CD4-positive, alpha-beta T cell treated with Interleukin-4 for 1 hour (primary cell): ENCODE measurements at regions not wholly inside any gene's neighbourhood (a gene's known extent, or its start where the extent isn't known, plus 50 kb on each side); places are given as distances from the start of the nearest gene placed in this dataset.
"Not testable (repeated sequence)": the region's sequence is repeated elsewhere in the genome, so short reads cannot be mapped to it uniquely, and the experiment has no call there.

Experiments used
- DNase-seq, 2 donors: peaks; one replicate each; pipeline ENCODE4 v3.0.0-alpha.2; 2020 to 2022

DNA sequence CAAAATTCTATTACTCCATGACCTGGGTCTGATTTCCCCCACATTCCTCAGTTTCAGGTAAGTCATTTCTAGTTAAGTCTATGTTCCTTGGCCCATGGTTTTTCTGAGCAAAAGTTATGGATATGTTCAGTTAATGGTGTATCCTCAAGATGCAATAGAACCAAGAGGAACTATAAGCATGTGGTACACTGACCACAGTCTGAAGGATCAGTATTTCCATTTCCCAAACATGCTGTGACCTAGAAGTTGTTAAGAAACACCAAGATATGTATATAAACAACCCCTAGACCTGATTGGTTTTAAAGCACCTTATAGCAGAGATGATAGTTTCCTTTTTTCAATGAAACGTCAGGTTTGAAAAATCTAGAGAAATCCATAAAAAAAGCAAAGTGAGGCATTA is 94.2 kb upstream of the ABCB5 start:
- no peak for DNase-seq

DNA sequence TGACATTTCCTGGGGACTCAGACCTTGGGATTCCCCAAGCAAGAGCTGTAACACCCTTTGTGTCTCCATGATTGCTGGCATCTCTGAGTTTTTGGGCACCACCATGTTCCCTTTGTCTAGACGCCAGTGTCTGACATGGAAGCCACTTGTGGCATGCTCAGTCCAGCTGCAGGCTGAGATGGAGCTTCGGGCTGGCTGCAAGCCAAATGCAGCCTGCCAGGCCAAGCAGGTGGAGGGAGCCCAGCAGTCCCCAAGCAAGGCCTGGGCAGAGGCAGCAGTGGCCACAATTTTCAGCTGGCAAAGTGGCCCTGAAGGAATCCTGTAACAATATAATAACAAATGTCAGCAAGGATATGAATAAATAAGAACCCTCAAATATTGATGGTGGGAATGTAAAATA is 86.2 kb upstream of the ABCB5 start:
- no peak for DNase-seq

DNA sequence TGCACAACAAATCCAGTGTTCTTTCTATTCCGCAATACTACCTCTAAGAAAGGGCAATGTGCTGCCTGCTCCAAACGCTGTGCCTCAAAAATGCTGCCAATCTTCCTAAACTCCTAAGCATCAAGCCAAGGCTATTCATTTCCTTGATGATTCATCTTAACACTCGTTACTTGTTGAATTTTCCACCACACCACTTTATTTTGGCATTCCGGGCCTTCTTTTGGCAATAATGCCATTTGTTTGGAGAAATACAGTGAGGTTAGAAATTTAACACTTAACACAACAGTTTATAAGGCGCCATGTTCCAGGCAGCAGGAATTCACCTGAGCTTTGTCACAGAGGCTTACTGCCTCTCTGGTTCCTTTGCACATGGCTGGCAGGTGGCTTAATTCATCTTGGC is 82.6 kb upstream of the ABCB5 start:
- DNase-seq: no peak

DNA sequence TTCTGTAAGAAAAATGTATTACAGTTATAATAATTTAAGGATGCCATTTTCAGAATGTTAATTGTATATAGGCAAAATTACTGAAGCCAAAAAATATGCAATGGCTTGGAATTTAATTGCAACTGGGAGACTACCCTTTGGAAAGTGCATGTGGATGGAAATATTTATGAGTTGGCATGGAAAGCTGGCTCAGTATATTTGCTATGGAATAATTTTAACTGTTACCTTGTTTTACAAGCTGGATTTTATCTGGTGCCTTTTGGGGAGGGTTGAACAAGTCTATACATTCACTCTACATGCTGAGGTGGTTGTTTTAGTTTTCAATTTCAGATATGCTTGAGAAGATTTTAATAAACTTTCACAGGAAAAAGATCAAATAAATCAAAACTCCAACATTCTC is 80.9 kb upstream of the ABCB5 start:
- no peak for DNase-seq

DNA sequence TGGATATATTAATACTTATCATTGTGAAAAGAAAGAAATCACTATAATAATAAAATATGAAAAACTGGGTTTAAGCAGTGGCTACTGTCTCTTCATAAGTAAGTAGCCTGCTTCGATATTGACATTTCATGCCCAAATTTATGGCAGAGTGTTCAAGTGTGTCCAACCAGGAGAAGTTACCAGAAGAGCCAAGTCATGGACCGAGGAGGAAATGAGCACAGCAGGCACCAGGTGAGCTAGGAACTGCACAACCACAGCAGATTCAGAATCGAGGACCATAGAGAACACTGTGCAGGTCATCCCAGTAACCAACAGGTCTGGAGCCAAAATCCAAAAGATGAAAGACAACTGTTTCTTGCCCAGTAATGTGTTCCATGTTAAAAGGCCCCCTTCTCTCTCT is 79.9 kb upstream of the ABCB5 start:
- no peak for DNase-seq

DNA sequence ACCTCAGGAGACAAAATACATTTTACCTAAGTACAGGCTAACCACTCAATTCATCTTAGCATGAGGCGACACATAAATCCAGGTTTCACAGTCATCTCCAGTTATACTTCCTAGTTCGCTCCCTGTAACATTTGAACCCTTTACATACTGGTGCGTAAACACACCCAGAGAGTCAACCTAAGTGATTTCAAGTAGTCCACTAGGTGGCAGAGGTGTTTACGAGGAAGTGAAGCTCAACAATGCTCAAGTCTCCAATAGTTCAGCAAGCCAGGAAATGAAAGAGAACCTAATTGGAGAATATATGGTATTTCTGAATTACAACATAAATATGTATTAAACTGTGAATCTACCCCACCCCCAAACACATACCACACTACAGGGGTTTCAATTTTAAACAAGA is 76.3 kb upstream of the ABCB5 start:
- no peak for DNase-seq

DNA sequence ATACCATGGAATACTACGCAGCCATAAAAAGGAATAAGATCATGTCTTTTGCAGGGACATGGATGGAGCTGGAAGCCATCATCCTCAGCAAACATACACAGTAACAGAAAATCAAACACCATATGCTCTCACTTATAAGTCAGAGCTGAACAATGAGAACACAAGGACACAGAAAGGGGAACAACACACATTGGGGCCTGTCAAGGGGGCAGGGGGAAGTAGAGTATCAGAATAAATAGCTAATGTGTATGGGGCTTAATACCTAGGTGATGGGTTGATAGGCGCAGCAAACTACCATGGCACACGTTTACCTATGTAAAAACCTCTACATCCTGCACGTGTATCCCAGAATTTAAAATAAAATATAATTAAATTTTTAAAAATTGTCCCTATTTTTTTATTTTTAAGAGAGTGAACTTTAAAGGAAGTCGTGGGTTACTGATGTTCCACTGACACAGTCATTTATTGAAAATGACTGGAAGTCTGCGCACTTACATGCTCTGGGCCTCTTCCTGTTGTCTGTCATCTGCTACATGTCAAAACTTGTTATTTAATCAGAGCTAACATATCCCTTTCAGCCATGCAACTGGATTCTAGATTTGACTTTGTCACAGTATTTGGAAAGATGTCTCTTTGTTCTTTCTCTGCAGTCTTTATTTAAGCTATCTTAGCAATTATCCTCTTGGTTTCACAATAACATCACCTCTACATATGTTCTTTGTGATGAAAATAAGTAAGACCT is 73.7 kb upstream of the ABCB5 start:
- DNase-seq: no peak

DNA sequence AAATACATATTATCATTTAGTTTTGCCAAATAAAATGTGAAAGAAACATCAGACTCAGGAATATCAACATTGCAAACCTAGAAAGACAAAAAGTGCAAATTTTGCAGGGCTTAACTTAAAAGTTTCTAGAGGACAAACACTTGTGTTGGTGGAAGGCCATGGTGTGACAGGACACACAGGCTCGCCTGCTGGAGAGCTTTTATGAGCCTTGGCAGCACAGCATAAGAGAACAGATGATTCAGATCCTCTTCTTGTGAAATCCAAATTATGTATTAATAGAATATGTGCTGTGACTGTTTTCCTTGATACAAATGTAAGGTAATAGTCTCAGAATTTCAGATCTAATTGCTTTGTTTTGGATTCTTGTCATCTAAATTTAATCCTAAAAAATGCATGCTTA is 72.9 kb upstream of the ABCB5 start:
- DNase-seq: no peak

DNA sequence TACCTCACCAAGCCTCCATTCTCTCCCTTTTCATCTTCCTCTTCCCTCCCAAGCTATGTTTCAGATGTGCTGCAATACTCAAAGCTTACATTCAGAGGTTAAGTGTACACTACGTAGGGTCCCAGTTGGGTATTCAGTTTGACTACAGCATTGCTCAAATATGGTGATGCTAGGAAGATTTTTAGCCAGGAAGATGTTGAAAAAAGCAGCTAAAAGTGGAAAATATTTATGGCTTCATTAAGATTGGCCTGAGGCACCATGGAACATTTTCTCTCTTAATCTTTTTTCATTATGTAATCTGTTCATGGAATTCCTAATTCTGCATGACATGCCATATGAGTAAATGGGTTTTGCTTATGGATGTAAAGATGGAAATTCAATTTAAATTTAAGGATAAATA is 72.0 kb upstream of the ABCB5 start:
- no peak for DNase-seq

DNA sequence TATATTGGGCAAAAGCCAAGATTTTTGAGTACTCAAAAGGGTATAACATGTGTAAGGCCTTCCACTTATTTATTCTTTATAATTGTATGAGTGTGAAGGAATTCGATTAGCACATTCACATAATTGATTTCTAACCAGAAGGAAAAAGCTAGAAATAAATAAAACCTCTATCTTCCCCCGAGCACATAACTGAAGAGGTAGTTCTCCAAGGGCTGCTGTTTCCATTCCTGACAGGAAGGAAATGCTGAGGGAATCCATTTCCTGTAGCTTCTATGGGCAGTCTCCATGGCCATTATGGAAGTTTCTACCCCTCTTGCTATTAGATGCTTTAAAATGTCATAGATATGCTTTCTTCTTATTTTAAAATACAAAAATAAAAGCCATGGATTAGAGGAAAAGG is 70.5 kb upstream of the ABCB5 start:
- DNase-seq: no peak

DNA sequence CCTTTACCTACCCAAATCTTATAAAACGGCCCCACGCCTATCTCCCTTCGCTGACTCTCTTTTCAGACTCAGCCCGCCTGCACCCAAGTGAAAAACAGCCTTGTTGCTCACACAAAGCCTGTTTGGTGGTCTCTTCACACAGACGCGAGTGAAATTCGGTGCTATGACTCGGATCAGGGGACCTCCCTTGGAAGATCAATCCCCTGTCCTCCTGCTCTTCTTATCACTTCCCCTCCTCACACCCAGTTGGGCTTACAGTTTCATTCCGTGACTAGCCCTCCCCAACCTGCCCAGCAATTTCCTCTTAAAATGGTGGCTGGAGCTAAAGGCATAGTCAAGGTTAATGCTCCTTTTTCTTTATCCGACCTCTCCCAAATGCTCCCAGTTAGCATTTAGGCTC is 68.5 kb upstream of the ABCB5 start:
- not testable (repeated sequence) for DNase-seq

DNA sequence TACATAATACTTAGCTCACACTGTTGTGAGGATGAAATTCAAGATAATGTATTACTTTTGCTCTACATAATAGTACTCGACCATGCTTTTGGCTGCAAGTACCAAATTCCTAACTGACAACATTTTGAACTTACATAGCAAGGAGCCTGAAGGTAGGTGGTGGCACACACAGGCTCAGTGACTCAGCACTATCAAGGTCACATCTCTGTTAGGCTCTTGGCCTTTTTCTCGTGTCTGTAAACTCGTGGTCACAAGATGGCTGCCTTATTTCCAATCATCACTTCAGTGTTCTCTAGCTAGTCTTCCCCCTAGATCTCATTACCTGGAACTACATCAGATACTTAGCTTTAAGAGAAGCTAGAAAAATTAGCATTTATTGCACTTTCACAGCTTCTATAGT is 61.4 kb upstream of the ABCB5 start:
- DNase-seq: no peak

DNA sequence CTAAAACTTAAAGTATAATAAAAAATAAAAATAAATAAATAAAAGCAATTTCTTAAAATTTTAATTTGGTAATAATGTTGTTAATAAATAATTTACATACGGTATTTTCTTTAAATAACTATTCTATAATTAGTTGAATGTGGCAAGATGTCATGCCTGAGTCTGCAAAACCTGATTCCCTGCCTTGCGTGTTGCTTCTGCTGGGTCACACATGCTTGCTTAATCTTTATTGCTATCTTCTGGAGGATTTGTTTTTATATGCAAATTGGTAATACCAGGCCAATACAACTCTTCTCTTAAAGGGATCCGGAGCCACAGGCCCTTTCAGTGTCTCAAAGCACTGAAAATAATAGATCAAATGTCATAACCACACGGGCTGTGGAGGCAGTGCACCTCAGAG is 59.4 kb upstream of the ABCB5 start:
- DNase-seq: no peak

DNA sequence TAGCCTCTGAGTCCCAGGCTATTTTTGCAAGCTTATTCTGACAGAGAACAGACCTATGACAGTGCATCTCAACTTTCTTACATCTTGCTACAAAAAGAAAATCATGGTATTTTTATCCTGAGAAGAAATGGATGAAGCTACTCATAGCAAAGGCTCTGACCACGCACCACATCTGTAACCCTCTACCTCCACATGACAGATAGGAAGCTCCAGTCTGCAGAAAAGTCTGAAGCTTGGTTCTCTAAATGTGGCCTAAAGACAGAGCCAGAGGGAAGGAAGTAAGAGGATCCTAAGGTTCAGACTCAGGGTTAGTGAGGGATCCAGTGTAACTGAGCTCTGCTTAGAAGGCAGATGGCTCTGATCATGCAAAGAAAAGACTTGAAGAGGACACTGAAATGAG is 58.4 kb upstream of the ABCB5 start:
- no peak for DNase-seq

DNA sequence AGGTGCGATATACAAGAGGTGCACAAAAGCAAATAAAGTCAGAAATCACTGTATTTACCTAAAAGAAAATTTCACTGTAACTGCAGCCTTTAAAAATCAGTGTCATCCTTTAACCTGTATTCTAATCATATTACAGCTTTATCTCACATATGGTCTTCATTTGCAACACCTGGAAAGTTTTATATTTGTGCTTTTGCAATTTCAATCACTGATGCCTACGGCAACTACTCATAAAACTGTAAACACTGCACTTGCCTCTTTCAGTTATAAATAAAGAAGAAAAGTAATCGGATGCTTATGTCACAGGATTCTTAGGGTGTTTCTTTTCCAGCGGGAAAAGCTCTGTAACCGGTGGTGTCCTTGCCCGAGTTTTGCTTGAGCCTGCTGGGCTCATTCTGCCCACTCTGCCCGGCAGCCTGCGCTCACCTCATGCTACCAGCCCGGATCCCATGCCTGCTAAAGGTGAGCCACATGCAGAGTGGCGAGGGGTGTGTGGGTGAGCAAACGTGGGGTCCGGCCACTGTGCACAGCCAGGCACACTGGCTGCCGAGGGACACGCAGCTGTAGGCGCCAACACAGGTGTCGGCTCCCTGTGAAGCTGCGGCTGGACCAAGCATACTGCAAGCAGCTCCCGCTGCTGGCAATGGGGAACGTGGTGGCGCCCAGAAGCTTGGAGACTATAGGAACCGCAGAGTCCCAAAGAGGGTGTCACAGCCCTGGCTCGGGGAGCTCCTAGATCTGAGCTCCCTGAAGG is 56.3 kb upstream of the ABCB5 start:
- no peak for DNase-seq

DNA sequence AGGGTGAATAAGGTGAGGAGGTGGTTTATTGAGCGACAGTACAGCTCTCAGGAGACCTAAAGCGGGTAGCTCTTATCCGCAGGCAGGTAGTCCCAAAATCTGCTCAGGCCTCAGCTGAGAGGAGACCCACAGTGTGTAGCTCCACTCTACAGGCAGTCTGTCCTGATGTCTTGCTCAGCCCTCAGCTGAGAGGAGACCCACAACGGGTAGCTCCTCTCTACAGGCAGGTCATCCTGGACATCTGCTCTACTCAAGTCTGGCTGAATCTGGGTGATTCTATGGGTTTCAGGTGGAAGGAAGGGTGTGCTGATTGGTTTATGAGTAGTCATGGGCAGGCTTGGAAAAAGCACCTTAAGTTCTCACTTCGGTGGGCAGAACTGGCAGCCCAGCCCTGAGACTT is 55.6 kb upstream of the ABCB5 start:
- DNase-seq: no peak

DNA sequence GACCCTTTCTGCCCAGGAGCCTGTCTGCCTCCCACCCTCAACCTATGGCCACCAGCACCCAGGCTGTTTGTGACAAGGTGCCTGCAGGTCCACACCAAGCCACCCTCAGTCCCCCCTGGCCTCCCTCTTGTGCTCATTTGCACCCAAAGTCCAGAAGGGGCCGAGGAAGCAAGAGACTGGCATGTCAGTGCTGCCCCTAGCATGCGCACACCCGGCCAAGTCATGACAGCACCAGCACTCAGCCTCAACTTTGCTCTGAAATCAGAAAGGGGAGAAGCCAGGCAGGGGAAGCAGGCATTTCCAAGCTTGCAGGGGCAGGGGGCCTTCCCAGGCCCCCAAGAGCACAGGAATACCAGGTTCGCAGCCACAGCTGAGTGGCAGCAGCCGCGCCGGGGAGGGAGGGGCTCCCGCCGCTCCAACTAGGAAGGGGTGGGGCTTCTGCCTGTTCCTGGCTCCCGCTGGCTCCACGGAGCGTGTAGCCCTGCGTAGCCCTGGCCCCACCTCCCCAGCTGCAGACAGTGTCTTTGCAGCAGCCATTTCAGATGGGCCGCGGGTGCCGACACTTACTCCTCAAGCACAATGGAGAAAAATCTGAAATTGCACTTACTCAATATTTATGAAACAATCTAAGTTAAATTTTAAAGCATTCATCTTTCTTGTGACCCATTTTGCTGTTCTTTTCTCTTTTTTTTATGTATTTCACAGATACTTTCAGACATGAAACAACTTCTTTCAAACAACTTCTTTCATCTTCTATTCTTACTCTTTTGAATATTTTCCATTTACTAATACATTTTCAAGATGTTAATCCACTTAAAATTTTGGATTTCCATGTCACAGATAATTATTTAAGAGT is 54.9 kb upstream of the ABCB5 start:
- no peak for DNase-seq

DNA sequence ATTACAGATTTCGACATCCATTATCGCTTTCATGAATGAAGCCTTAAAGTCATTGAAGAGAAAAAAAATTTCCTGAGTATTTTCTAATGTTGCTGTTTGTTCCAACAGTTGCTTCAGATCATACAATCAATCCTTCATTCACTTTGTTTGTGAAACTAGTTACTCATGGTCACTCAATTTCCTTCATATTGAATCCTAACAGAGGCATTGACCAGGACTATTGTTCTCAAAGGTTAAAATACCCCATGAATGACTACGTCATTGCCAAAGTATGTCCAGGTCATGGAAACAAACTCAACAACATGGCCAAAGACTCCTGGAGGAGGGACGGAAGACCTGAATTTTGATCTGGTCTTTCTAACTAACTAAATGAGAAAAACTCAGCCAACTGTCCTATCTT is 54.0 kb upstream of the ABCB5 start:
- DNase-seq: no peak

DNA sequence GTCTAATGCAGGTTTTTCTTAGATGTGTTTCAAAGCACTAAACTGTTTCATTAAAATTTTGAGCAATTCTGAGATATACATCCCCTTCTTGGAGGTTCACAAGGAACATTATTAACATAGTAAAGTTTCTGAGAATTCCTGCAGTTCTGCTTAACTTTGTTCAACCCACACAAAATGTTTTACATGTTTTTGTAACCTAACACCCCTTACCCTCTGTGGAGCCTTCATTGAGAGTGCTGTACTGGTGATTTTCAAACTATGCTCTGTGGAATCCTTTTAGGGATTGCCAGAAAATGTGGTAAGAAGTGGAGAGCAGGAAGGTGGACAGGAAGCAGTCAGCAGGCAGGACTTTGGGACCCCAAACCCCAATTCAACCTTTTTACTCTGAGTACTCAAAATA is 53.6 kb upstream of the ABCB5 start:
- no peak for DNase-seq

DNA sequence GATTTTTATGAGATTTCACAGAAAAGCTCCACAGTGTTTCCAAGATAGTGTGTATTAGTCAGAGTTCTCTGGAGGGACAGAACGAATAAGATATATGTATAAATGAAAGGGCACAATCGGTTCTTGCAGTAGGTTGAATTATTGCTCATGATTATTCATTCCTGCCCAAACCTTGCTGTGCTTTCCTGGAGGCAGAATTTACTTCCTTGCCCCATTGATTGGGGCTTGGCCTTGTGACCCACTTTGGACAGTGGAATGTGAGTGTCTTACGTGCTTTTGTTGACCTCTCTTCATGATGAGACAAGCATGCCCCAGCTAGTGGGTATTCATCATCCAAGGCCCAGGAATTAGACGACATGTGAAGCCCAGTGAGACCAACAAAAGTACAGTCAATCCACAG is 53.0 kb upstream of the ABCB5 start:
- no peak for DNase-seq
